H54 (cell line): ENCODE measurements at regions not wholly inside any gene's neighbourhood (a gene's known extent, or its start where the extent isn't known, plus 50 kb on each side); places are given as distances from the start of the nearest gene placed in this dataset.

Experiments used
- DNase-seq: peaks from one replicate; pipeline ENCODE4 v3.0.0; 2011; ENCODE audit warnings: low spot score, mixed read lengths; ENCODE audit not compliant: insufficient read length
- FAIRE-seq: peaks from 3 replicates; lab custom pipeline; 2011; peaks lifted over from hg19 to GRCh38; lab: Jason Lieb, UNC
- POLR2A ChIP-seq: IDR thresholded peaks from 2 replicates; pipeline ENCODE4 v1.6.1; 2011; ENCODE audit warnings: low read depth, mild to moderate bottlenecking, low read length

DNA sequence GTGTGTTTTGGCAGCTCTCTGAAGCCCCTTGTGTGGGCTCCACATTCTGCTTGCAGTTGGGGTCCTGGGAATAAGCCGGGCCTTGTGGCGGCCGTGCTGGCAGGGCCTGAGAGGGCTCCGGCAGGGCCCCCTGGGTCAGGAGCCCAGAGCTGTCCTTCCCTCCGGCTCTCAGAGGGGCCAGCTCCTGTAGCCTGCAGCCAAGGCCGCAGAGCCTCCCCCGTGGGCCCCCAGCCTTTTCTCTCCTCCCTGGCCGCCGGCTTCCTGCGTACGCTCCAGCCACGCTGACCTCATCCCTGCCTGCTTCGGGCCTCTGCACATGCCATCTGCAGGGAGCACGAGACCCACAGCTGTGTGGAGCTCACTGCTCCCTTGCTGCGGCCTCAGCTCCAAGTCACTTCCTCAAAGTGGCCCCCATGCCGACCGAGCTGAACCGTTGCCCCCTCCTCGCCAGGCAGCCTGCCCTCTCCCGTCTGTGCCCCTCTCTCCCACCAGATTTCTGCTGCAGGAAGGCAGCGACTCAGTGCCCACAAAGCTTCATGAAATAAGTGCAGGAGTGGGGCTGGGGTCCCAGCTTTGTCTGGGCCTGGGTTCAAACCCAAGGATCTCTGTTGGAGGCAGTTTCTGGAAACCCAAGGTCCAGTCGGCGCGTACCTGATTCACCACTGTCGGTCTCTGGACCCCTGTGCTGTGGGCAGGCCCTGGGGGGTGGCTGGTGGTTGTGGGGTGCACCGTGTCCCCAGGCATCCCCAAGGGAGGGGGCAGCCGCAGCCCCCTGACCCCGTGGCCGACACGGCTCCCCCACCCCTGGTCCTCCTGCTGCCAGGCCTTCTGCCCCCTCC lies 57.1 kb upstream of the NKX1-1 start:
- no peak for TF ChIP-seq POLR2A
- DNase-seq (peak; percentile 33), FAIRE-seq (no peak)

DNA sequence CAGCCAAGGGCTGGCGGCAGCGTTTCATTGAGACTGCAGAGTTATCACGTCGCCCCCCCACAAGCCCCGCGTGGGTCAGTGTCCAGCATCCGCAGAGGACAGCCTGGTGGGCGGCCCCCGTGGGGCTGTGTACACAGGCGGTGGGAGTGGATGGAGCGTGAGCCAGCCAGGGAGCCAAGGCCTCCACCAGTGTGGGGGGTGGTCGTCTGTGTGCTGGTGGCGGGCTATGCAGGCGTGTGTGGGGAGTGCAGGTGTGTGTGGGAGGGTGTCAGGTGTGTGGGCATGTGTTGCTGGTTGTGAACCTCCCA lies 56.5 kb upstream of the NKX1-1 start:
- TF ChIP-seq POLR2A = no peak
- no peak for FAIRE-seq
- DNase-seq = no peak

DNA sequence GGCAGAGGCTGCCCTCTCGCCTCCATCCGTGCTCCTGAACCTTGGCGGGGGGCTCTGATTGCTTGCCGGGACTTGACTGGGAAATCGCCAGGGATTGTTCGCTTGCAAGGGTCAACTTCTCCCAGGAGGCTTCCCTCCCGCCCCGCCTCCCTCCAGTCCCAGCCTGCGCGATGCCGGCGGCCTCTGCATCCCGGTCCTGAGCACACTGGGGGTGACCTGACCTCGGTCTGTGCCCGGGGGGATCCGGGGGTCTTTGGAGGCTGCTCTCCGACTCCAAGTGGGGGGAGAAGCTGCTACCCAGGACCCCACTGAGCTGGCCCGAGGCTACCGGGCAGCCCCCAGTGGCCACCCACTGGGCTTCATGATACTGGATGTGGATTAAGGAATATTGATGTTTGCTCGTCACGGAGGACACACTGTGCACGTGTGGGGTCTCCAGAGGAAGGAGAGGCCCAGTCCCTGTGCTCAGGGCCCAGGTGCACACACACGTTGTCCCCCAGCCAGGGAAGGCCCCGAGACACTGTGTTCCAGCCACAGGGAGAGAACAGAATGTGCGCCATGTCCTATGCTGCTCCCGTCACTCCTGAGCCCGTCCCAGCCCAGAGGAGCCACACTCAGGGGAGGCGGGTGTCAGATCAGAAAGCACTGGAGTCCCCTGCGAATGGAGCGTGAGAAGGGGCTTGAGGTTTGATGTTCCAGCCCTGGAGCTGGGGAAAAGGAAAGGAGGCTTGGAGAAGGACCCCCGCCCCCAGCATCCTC lies 55.9 kb upstream of the NKX1-1 start:
- no peak for TF ChIP-seq POLR2A
- FAIRE-seq (no peak), DNase-seq (no peak)

DNA sequence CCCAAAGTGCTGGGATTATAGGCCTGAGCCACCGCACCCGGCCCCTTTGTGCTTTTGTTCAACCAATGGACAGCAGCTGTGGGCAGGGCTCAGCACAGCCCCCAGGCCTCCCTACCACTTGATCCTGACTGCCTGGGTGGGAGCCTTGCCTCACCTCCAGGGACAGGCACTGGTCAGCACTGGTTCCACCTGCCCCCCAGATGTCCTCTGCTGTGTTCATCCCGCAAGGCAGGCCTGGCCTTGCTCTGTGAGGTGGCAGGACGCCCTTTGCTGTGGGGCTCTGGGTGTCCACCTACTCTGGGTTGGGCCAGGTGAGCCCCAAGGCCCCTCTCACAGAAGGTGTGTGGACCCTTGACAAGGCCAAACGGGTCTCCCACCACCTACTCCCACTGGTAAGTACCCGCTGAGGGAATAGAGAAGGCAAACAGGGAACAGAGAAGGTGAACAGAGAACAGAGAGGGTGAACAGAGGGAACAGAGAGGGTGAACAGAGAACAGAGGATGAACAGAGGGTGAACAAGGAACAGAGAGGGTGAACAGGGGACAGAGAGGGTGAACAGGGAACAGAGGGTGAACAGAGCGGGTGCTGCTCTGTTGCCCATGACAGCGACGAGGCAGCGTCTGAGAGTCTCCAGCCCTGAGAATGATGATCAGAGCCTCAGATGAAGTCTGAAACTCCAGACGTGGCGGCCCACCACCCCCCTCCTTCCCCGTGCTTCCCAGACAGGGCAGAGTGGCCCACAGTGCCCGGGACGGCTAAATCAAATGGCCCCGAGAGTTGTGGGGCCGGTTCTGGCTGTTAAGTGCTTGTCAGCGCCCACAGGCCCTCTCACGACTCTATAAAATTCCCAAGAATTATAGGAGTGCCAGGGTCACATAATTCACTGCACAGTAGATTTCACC lies 55.0 kb upstream of the NKX1-1 start:
- DNase-seq (no peak), FAIRE-seq (no peak)
- no peak for TF ChIP-seq POLR2A

DNA sequence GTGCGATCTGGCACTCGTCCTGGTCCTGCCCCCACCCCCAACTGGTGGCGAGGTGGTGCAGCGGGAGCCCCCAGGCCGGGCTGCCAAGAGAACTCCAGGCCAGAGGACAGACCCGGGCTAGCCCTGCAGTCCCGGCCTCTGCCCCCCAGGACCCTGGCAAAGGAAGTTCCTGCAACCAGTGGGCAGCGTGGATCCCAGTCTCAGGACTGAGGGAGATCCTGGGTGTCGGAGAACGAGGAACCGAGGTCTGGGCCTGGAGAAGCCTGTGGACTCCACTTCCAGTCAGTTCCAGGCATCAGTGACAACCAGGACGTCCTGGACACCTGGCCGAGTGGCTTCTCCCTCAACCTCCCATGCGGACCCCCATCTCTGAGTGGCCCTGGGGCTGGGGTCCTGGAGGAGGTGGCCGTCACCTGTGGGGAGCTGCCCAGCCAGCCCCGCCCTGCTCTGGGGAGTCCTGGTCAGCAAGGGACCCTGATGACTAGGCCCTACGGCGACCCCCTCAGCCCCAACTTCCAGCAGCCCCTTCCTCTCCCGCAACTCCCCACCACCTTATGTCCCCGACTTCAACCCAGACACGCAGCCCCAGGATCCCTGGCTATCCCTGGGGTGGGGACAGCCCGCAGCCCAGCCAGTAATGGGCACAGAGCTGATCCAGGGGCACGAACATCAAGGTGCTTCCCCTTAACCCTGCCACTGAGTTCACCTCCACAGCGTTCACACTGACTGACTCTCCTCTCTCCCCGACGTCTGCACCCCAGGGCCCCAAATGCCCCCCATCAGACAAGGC lies 53.7 kb upstream of the NKX1-1 start:
- TF ChIP-seq POLR2A = no peak
- FAIRE-seq (no peak), DNase-seq (no peak)

DNA sequence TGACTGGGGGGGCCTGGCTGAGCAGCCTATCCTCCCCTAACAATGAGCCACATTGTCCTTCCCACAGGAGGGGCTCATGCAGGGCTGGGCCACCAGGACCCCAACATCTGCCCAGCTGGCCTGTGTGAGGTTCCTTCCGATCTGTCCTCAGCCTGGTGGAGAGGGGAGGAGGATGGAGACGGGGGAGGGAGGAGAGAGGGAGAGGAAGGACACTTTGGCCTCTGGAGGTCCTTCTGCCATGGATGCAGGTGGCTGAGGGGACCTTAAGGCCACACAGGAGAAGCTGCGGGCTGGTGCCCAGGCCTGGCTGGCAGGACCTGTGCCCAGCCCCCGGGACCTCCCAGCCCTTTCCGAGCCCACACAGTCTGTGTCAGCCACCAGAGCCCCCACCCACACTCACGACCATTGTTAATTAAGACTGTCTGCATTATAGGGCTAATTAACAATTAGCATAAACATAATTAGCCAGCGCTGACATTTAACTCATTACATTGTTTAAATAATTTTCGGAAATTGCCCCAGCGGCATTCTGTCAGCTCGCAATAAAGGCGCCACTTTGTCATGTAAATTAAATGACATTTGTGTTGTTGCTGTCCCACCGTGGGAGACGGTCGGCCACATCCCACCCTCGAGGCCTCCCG lies 53.0 kb upstream of the NKX1-1 start:
- DNase-seq (no peak), FAIRE-seq (no peak)
- no peak for TF ChIP-seq POLR2A

DNA sequence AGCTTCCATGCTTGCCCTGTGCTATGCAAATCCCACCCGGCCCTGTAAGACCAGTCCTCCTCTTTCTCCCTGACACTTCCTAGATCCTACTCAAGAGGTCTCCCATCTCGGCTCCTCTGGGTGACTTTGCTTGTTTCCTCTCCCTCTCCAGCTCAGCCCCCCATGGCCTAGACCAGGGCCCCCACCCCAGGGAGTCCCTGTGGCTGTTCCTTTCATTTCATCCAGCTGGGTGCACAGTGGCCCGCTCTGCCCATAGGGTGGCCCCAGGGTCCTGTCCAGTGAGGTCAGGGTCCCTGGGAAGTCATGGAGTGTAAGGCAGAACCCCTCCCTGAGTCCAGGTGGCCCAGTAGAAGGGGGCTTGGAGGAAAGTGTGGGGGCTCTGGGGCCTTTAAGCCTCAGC lies 52.3 kb upstream of the NKX1-1 start:
- DNase-seq (no peak), FAIRE-seq (no peak)
- TF ChIP-seq POLR2A = no peak
